Nephron progenitor cell (in vitro differentiated cells): ENCODE measurements at regions not wholly inside any gene's neighbourhood (a gene's known extent, or its start where the extent isn't known, plus 50 kb on each side); places are given as distances from the start of the nearest gene placed in this dataset.
"Not testable (repeated sequence)": the region's sequence is repeated elsewhere in the genome, so short reads cannot be mapped to it uniquely, and the experiment has no call there.

Source experiments
- DNase-seq: peaks from one replicate; pipeline ENCODE4 v3.0.0; 2021
- H3K27ac Mint-ChIP-seq: 2 replicates; pipeline ENCODE4 v1.8.0; 2021; ENCODE audit warnings: mild to moderate bottlenecking, moderate library complexity, mixed read lengths
- H3K27me3 Mint-ChIP-seq: 2 replicates; pipeline ENCODE4 v1.8.0; 2021; ENCODE audit warnings: mild to moderate bottlenecking, low read depth, mixed read lengths; ENCODE audit not compliant: poor library complexity
- H3K36me3 Mint-ChIP-seq: 2 replicates; pipeline ENCODE4 v1.8.0; 2021; ENCODE audit warnings: low read depth, mixed read lengths
- H3K4me1 Mint-ChIP-seq: 2 replicates; pipeline ENCODE4 v1.8.0; 2021; ENCODE audit warnings: mixed read lengths
- H3K4me3 Mint-ChIP-seq: 2 replicates; pipeline ENCODE4 v1.8.0; 2021; ENCODE audit warnings: mild to moderate bottlenecking, moderate library complexity, mixed read lengths
- H3K9me3 Mint-ChIP-seq: 2 replicates; pipeline ENCODE4 v1.8.0; 2021; ENCODE audit warnings: mild to moderate bottlenecking, moderate library complexity, mixed read lengths
- CTCF ChIP-seq: fragments of 200-600 bp; sonication (generic); IDR thresholded peaks from 2 replicates; pipeline ENCODE4 v1.5.0; 2021; ENCODE audit warnings: antibody characterized with exemption

GRCh38 chr2:57407772-57408201 lies 638.8 kb upstream of the VRK2 start:
- H3K4me1 Mint-ChIP-seq, result no peaks in the 10 kb centered on the region
- H3K4me3 Mint-ChIP-seq, result no peak overlapping the region
- no peak for DNase-seq
- peaks cover 10% of the 10 kb centered on the region for H3K27me3 Mint-ChIP-seq
- TF ChIP-seq CTCF, result no peak
- H3K36me3 Mint-ChIP-seq, result no peaks in the 10 kb centered on the region
- H3K9me3 Mint-ChIP-seq, result peaks cover 21% of the 10 kb centered on the region
- no peak overlapping the region for H3K27ac Mint-ChIP-seq

- H3K36me3 Mint-ChIP-seq, result no peaks in the 10 kb centered on the region
- H3K27me3 Mint-ChIP-seq, result peaks cover 10% of the 10 kb centered on the region
- no peak overlapping the region for H3K4me3 Mint-ChIP-seq
- no peaks in the 10 kb centered on the region for H3K4me1 Mint-ChIP-seq
- H3K27ac Mint-ChIP-seq, result no peak overlapping the region
- peaks cover 29% of the 10 kb centered on the region for H3K9me3 Mint-ChIP-seq
- TF ChIP-seq CTCF, result no peak
- no peak for DNase-seq
Measured at GRCh38 chr2:57408587-57408986, 638.0 kb upstream of the VRK2 start.

- Mint-ChIP-seq H3K27me3 (peaks cover 5% of the 10 kb centered on the region), H3K36me3 (no peaks in the 10 kb centered on the region), H3K27ac (no peak overlapping the region), H3K4me1 (peaks cover 4% of the 10 kb centered on the region), H3K9me3 (peaks cover 28% of the 10 kb centered on the region), H3K4me3 (no peak overlapping the region)
- DNase-seq, result no peak
- TF ChIP-seq CTCF, result no peak
Measured at GRCh38 chr2:57417007-57417406, 629.6 kb upstream of the VRK2 start.

- not testable (repeated sequence) for H3K4me3 Mint-ChIP-seq, H3K4me1 Mint-ChIP-seq, H3K9me3 Mint-ChIP-seq, H3K27ac Mint-ChIP-seq, H3K27me3 Mint-ChIP-seq, DNase-seq, H3K36me3 Mint-ChIP-seq
Measured at GRCh38 chr2:57418859-57419346, 627.7 kb upstream of the VRK2 start.

- DNase-seq, result no peak
- no peak overlapping the region for H3K4me3 Mint-ChIP-seq
- no peak overlapping the region for H3K27ac Mint-ChIP-seq
- H3K27me3 Mint-ChIP-seq, result no peaks in the 10 kb centered on the region
- H3K36me3 Mint-ChIP-seq, result no peaks in the 10 kb centered on the region
- H3K4me1 Mint-ChIP-seq, result no peaks in the 10 kb centered on the region
- no peak for TF ChIP-seq CTCF
- H3K9me3 Mint-ChIP-seq, result no peaks in the 10 kb centered on the region
Measured at GRCh38 chr2:57429831-57430230, 616.8 kb upstream of the VRK2 start.

- Mint-ChIP-seq H3K27me3 (no peaks in the 10 kb centered on the region), H3K27ac (no peak overlapping the region), H3K9me3 (no peaks in the 10 kb centered on the region), H3K4me1 (no peaks in the 10 kb centered on the region), H3K36me3 (no peaks in the 10 kb centered on the region), H3K4me3 (no peak overlapping the region)
- DNase-seq, result no peak
- TF ChIP-seq CTCF, result no peak
Measured at GRCh38 chr2:57432528-57432927, 614.1 kb upstream of the VRK2 start.
